K562 (cell line): ENCODE measurements at regions not wholly inside any gene's neighbourhood (a gene's known extent, or its start where the extent isn't known, plus 50 kb on each side); places are given as distances from the start of the nearest gene placed in this dataset.

Experiments
- ATF6 ChIP-seq: sonication (generic); formaldehyde crosslinking; IDR thresholded peaks from 2 replicates; pipeline ENCODE4 v1.4.0; 2020; ENCODE audit warnings: mild to moderate bottlenecking, missing genetic modification reagents
- E2F5 ChIP-seq: sonication (generic); formaldehyde crosslinking; IDR thresholded peaks from 2 replicates; pipeline ENCODE4 v1.8.0; 2022; ENCODE audit warnings: mild to moderate bottlenecking, missing genetic modification reagents
- ELF1 ChIP-seq: fragments of 200-800 bp; sonication (Bioruptor generic); IDR thresholded peaks from 2 replicates; pipeline ENCODE4 v1.6.1; 2016; ENCODE audit warnings: missing genetic modification characterization, missing compliant biosample characterization
- LEF1 ChIP-seq: fragments of 450-650 bp; IDR thresholded peaks from 2 replicates; pipeline ENCODE4 v1.6.1; 2016; ENCODE audit warnings: mild to moderate bottlenecking
- POLR2AphosphoS5 ChIP-seq: IDR thresholded peaks from 2 replicates; pipeline ENCODE4 v1.6.1; 2011; ENCODE audit warnings: mild to moderate bottlenecking, low read depth, low read length, moderate library complexity; ENCODE audit not compliant: control insufficient read depth, insufficient read depth

GRCh38 chr7:68009716-68010115 is 1013.1 kb downstream of the TYW1 start:
- TF ChIP-seq POLR2AphosphoS5 (no peak), ELF1 (no peak), LEF1 (no peak), E2F5 (CRISPR knock-in tag) (no peak), ATF6 (no peak)
